ENCODE measurements at regions not wholly inside any gene's neighbourhood (a gene's known extent, or its start where the extent isn't known, plus 50 kb on each side); places are given as distances from the start of the nearest gene placed in this dataset.
"Not testable (repeated sequence)": the region's sequence is repeated elsewhere in the genome, so short reads cannot be mapped to it uniquely, and the experiment has no call there.

DNA sequence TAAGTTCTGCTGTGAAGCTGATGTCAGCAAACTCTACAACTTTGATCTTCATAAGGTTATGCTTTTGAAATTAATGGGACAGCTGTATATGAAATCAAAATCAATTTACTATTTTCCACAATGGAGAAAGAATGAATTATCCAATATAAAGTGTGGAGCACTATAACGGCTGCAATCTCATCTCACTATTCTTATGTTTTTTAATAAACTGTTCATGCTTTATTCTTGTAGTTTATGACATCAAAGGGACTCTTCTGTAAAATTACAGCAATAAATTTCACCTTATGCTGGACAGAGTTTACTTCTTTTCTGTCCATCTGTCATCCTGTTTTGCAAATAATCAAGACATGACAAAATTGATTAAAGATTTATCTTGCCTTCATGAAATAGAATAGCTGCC, 192.5 kb downstream of the TECRL start:
- DNase-seq (ENCODE audit: low read depth in 2 of 2, low spot score in 1 of 2), result no peak

- no peak for DNase-seq (ENCODE audit: low read depth in 2 of 2, low spot score in 1 of 2)
Observed at GRCh38 chr4:64205376-64205775, 203.9 kb downstream of the TECRL start.

- DNase-seq (ENCODE audit: low read depth in 2 of 2, low spot score in 1 of 2), result no peak
Observed at GRCh38 chr4:64200001-64200555, 209.2 kb downstream of the TECRL start.

- DNase-seq (ENCODE audit: low read depth in 2 of 2, low spot score in 1 of 2), result no peak
Observed at GRCh38 chr4:64195582-64195981, 213.7 kb downstream of the TECRL start.

- DNase-seq (ENCODE audit: low read depth in 2 of 2, low spot score in 1 of 2), result no peak
Observed at GRCh38 chr4:64192731-64193412, 216.4 kb downstream of the TECRL start.

DNA sequence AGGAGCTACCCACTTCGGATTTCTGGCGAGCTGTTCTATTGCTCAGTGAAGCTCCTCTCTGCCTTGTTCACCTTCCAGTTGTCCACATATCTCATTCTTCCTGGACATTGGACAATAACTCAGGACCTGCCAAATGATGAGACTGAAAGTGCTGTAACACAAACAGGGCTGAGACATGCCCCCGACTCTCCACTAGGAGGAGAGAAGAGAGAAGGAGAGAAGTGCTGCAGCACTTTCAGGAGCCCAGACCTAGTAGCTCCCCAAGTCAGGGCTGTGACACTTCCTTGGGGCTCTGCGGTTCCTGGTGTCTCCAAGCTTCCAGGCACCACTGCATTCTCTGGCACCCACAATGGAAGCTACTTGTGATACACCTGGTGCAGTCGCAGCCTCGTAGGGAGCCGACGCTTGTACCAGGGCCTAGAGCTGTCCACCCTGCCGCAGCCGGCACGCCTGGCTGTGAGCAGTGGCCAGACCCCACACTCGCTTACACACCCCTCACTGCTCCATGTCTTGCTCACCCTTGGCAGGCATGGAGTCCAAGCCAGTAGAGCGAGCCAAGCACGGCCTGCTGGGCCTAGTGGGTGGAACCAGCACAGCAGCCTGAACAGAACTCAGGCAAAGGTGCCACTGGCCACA, 234.9 kb downstream of the TECRL start:
- no peak for DNase-seq (ENCODE audit: low read depth in 2 of 2, low spot score in 1 of 2)

DNA sequence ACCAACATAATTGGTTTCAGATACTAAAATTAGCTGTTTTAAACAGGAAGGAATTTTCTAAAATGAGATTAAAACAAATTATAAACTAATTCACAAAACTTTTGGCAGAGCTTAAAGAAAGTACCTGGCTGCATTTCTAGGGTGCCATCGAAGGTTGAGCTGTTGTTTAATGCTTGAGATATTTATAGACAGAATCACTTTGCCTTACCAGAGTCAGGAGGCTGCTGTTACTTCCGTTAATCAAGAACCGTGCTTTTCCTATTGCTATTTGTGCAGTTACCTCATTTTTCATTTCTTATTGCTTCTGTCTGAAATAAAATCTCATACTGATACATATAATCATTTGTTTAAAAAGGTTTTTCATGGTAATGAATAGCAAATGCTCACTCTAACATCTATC, 242.9 kb downstream of the TECRL start:
- DNase-seq (ENCODE audit: low read depth in 2 of 2, low spot score in 1 of 2), result no peak

DNA sequence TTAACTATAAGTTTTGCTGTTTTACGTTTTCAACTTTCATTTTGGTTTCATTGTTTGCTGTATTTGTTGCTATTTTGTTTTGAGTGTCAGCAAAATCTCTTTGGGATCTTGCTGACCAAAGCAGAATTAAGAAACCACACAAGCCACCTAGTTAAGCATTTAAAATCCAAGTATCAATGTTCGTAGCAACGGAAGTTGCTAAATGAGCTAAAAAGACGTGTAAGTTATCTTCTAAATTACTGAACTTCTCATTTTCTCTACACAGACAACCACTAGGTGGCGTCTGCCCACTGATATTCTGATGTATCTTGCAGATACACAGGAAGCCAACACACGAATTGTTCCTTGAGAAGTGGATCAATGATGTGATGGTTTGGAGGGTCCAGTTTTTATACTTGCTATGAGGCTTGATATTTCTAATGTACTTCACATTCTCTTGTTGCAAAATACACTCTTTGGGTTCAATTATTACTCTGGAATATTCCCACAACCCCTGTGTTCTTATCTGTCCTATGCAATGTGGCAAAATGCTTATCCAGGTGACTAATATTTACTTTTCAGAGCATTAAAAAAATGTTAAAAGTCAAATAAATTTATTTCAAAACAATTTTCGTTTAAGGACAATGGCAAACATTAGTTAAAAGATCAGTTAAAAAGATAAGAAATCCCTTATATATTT, 250.5 kb downstream of the TECRL start:
- peak in 1 of 2 donors; percentile 3 for DNase-seq (ENCODE audit: low read depth in 2 of 2, low spot score in 1 of 2)

- DNase-seq (ENCODE audit: low read depth in 2 of 2, low spot score in 1 of 2), result no peak
Observed at GRCh38 chr4:64157397-64157796, 251.9 kb downstream of the TECRL start.

DNA sequence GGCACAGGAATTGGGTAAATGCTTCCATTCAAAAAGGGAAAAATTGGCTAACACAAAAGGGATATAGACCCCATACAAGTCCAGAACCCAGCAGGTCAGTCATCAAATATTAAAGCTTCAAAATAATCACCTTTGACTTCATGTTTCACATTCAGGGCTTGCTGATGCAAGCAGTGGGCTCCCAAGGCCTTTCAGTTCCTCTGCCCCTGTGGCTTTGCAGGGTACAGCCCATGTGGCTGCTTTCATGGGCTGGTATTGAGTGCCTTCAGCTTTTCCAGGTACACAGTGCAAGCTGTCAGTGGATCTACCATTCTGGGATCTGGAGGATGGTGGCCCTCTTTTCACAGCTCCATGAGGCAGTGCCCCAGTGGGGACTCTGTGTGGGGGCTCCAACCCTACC, 253.0 kb downstream of the TECRL start:
- no peak for DNase-seq (ENCODE audit: low read depth in 2 of 2, low spot score in 1 of 2)

- no peak for DNase-seq (ENCODE audit: low read depth in 2 of 2, low spot score in 1 of 2)
Observed at GRCh38 chr4:64146030-64146429, 263.2 kb downstream of the TECRL start.

DNA sequence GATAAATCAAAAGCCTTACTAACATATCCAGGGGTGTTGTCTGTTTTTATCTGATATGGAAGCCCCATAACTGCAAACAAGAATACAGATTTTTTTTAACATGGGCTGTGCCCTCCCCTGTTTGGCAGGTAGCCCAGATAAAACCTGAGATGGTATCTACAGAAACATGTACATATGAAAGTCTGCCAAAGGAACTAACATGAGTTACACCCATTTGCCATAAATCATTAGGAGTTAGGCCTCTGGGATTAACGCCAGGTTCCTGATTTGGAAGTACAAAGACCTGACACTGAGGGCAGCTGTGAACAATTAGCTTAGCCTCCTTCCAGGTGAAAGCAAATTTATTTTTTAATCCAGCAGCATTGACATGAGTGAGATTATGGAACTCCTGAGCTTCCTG, 264.3 kb downstream of the TECRL start:
- DNase-seq (ENCODE audit: low read depth in 2 of 2, low spot score in 1 of 2), result no peak

DNA sequence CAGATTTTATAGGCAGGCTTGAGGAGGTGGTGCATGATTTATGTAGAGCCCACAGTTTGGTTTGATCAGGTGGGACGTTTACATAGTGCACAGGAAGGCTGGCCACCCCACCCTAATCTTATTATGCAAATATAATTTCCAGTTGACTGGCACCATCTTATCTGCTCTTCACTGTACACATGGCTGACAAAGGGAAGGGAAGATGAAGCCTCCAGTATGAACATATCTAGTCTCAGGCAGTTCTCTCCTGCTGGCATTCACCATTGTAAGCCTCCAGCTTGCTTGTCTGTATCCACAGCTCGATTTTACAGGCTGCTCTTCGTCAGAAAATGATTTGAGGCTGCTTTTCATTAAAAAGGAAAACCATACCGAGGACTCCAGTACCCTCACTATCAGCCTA, 278.3 kb downstream of the TECRL start:
- DNase-seq (ENCODE audit: low read depth in 2 of 2, low spot score in 1 of 2), result no peak

GRCh38 chr4:64125354-64125753, 283.9 kb downstream of the TECRL start:
- no peak for DNase-seq (ENCODE audit: low read depth in 2 of 2, low spot score in 1 of 2)

DNA sequence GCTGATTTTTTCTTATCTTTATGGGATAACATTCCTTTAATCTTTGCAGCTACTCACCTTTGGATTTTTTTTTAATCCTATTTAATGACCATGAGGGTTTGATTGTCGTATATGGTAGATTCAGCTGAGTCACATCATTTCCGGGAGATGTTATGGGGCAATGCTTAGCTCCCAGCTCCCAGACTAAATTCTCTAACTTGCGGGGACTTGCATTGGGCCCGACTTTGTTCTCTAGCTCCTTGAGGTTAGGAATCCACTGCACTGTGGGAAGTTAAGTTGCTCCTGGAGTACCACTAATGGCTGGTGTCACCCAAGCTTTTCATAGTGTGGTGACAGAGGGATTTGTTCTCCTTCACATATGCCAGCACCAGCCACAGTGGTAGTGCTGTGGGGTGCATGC, 287.4 kb downstream of the TECRL start:
- no peak for DNase-seq (ENCODE audit: low read depth in 2 of 2, low spot score in 1 of 2)

DNA sequence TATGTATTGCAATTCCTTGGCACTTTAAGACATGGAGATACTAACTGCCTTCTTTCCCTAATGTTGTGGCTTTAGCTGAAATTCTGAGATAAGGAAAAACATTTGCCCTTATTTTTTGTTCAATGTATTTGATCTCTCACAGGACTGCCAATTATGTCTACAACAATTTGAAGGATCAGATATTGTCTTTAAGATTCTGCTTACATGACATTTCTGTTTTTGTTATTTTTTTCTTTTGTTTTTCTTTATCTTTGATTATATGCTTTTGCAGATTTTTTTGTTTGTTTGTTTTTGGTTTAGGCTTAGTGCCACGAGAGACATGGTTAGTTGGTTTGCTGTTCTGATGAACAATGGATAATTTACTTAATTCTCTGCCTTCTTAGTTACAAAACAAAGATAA, 303.3 kb downstream of the TECRL start:
- DNase-seq (ENCODE audit: low read depth in 2 of 2, low spot score in 1 of 2), result no peak

DNA sequence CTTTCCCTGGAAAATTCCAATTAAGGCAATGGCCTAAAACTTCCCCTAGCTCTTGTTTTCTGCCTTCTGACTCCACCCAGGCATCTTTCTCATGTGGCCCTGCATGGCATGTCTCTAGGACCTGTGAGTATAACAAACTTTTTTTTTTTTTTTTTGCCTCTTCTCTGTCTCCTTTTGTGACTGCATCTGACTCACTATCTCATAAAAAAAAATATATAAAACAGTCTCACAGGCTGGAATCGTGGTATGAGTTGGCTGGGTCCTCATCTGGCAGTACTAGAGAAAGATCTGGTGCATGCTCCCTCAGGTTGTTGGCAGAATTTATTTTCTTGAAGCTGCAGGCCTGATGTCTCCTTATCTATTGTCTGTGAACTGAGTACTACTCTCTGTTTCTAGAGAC, 313.9 kb downstream of the TECRL start:
- no peak for DNase-seq (ENCODE audit: low read depth in 2 of 2, low spot score in 1 of 2)

DNA sequence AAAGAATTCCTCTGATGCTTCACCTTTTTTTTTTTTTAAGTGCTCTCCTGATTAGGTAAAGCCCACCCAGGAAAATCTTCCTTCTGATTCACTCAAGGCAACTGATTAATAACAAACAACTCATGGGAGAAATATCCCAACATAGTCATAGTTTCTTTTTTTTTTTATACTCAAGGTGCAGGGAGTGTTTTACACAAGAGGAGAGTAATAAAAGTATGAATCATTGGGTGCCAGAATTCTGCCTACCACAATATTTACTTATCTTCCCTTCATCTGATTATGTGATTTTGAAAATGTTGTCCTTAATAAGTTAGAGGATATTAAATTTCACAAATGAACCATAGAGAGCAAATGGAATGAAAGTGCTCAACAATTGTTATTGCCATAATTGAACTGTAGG, 329.9 kb downstream of the TECRL start:
- no peak for DNase-seq (ENCODE audit: low read depth in 2 of 2, low spot score in 1 of 2)

- DNase-seq (ENCODE audit: low read depth in 2 of 2, low spot score in 1 of 2), result no peak
Observed at GRCh38 chr4:64068096-64068495, 341.2 kb downstream of the TECRL start.

- no peak for DNase-seq (ENCODE audit: low read depth in 2 of 2, low spot score in 1 of 2)
Observed at GRCh38 chr4:64062991-64063390, 346.3 kb downstream of the TECRL start.

DNA sequence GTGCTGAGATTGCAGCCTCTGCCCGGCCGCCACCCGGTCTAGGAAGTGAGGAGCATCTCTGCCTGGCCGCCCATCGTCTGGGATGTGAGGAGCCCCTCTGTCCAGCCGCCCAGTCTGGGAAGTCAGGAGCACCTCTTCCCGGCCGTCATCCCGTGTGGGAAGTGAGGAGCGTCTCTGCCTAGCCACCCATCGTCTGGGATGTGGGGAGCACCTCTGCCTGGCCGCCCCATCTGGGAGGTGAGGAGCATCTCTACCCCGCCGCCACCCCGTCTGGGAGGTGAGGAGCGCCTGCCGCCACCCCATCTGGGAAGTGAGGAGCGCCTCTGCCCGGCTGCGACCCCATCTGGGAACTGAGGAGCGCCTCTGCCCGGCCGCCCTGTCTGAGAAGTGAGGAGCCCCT, 372.2 kb downstream of the TECRL start:
- DNase-seq (ENCODE audit: low read depth in 2 of 2, low spot score in 1 of 2), result not testable (repeated sequence)

GRCh38 chr4:64022560-64022959, 386.7 kb downstream of the TECRL start:
- no peak for DNase-seq (ENCODE audit: low read depth in 2 of 2, low spot score in 1 of 2)

Measured in stimulated activated CD8-positive, alpha-beta memory T cell treated with anti-CD3 and anti-CD28 coated beads, Interleukin-4, amount 100 ng/mL, for 1 hour (primary cell).